Uterus (tissue), 3 donors: ENCODE measurements at regions not wholly inside any gene's neighbourhood (a gene's known extent, or its start where the extent isn't known, plus 50 kb on each side); places are given as distances from the start of the nearest gene placed in this dataset.

Experiments used
- DNase-seq, 2 donors: peaks; one replicate each; pipeline ENCODE4 v3.0.0-alpha.2; 2019 to 2020
- H3K27ac ChIP-seq, 2 donors: fragments of 200-600 bp; sonication (generic); 1 replicate in 1 of 2; 2 replicates in 1 of 2; pipeline ENCODE4 v1.5.1; 2016 to 2018
- H3K27me3 ChIP-seq, 2 donors: fragments of 200-600 bp; sonication (generic); one replicate each; pipeline ENCODE4 v1.5.1; 2018 to 2019; ENCODE audit warnings: control low read depth in 1 of 2
- H3K36me3 ChIP-seq, 2 donors: fragments of 200-600 bp; sonication (generic); one replicate each; pipeline ENCODE4 v1.5.1; 2019; ENCODE audit warnings: control low read depth in 1 of 2
- H3K4me1 ChIP-seq, 2 donors: fragments of 200-600 bp; sonication (generic); one replicate each; pipeline ENCODE4 v1.5.1; 2018 to 2019; ENCODE audit warnings: control low read depth in 1 of 2
- H3K4me3 ChIP-seq, 2 donors: fragments of 200-600 bp; sonication (generic); 1 replicate in 1 of 2; 2 replicates in 1 of 2; pipeline ENCODE4 v1.5.1; 2018 to 2019; ENCODE audit warnings: mild to moderate bottlenecking in 1 of 2
- H3K9me3 ChIP-seq, 2 donors: fragments of 200-600 bp; sonication (generic); one replicate each; pipeline ENCODE4 v1.5.1; 2019; ENCODE audit warnings: control low read depth in 1 of 2
- CTCF ChIP-seq, 4 experiments: fragments of 200-600 bp in 2 of 4; fragments of 450-650 bp in 2 of 4; sonication (generic) in 2 of 4; IDR thresholded peaks; one replicate each; pipeline ENCODE4 v1.5.1; 2016 to 2019; ENCODE audit warnings: antibody characterized with exemption in 4 of 4, mild to moderate bottlenecking in 2 of 4, moderate library complexity in 1 of 4
- POLR2A ChIP-seq, 2 donors: fragments of 450-650 bp; IDR thresholded peaks; one replicate each; pipeline ENCODE4 v1.6.1; 2016; ENCODE audit warnings: antibody characterized with exemption in 2 of 2, mild to moderate bottlenecking in 1 of 2, moderate library complexity in 1 of 2
- intact Hi-C: fragments of 100-400 bp; cut with DNase I; formaldehyde crosslinking; loops from one replicate; pipeline ENCODE4 v1.15.1; 2023; ENCODE audit warnings: low total_unique reads
- donor health status: DM: yes; HTN: yes; CAD: no.

- DNase-seq = no peak
- no peaks in the 10 kb centered on the region for H3K4me1 ChIP-seq
- TF ChIP-seq POLR2A (IDR thresholded peaks at IDR 0.05) = no peak
- TF ChIP-seq CTCF (IDR thresholded peaks at IDR 0.05) = no peak
- H3K27me3 ChIP-seq = no peaks in the 10 kb centered on the region
- H3K27ac ChIP-seq = no peak overlapping the region
- no peaks in the 10 kb centered on the region for H3K36me3 ChIP-seq
- H3K4me3 ChIP-seq = no peak overlapping the region
- intact Hi-C loops = no loop called here
- H3K9me3 ChIP-seq = no peaks in the 10 kb centered on the region
These were observed 551.0 kb downstream of the SNAPC1 start for GRCh38 chr14:62313212-62313611.

GRCh38 chr14:62314221-62314620 is 552.0 kb downstream of the SNAPC1 start:
- H3K9me3 ChIP-seq = no peaks in the 10 kb centered on the region
- H3K4me1 ChIP-seq = no peaks in the 10 kb centered on the region
- no peaks in the 10 kb centered on the region for H3K27me3 ChIP-seq
- no peaks in the 10 kb centered on the region for H3K36me3 ChIP-seq
- H3K27ac ChIP-seq = no peak overlapping the region
- DNase-seq = no peak
- intact Hi-C loops = no loop called here
- no peak for TF ChIP-seq CTCF (IDR thresholded peaks at IDR 0.05)
- TF ChIP-seq POLR2A (IDR thresholded peaks at IDR 0.05) = no peak
- H3K4me3 ChIP-seq = no peak overlapping the region

DNA sequence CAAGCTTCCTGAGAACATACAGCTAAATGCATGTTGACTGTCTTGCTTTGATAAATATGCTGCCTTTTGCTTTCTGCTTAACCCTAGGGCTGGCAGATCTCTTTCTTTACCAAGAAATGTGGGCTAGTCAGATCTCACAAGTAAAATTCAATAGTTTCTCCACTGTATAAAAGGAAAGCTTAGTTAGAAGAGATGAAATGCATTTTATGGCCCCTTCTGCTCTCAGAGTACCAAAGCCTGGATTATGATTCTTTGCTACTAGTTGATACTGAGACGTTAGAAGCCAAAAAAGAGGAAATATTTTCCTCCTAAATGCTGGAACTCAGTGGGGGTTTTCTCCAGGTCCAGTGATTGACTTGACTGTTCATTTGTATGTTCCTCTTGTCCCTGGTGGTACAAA is 552.7 kb downstream of the SNAPC1 start:
- DNase-seq = no peak
- TF ChIP-seq POLR2A (IDR thresholded peaks at IDR 0.05) (no peak), CTCF (IDR thresholded peaks at IDR 0.05) (no peak)
- intact Hi-C loops = no loop called here

GRCh38 chr14:62315631-62316030 is 553.4 kb downstream of the SNAPC1 start:
- Histone ChIP-seq H3K4me3 (no peak overlapping the region), H3K27ac (no peak overlapping the region), H3K27me3 (no peaks in the 10 kb centered on the region), H3K36me3 (no peaks in the 10 kb centered on the region), H3K9me3 (no peaks in the 10 kb centered on the region), H3K4me1 (no peaks in the 10 kb centered on the region)
- TF ChIP-seq CTCF (IDR thresholded peaks at IDR 0.05) (no peak), POLR2A (IDR thresholded peaks at IDR 0.05) (no peak)
- DNase-seq = no peak
- intact Hi-C loops = no loop called here

More for the DNA sequence above, 552.7 kb downstream of the SNAPC1 start:
- Histone ChIP-seq H3K4me3 (no peak overlapping the region), H3K9me3 (no peaks in the 10 kb centered on the region), H3K27ac (no peak overlapping the region), H3K27me3 (no peaks in the 10 kb centered on the region), H3K4me1 (no peaks in the 10 kb centered on the region), H3K36me3 (no peaks in the 10 kb centered on the region)

DNA sequence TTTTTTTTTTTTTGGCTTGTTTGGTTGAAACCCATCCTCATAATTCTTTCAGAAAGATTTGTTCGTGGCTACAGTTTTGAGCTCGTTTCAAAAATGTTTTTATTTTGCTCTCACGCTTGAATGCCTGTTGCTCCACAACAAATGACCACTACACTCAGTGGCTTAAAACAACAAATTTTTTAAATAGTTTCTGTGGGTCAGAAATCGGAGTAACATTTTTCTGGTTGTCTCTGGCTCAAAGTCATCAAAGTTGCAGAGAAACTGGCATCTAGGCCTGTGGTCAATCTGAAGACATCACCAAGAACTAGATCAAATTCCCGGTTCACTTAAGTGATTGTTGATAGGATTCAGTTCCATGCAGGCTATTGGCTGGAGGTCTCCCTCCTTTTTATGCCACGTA is 560.0 kb downstream of the SNAPC1 start:
- intact Hi-C loops = no loop called here

More for the DNA sequence above, 560.0 kb downstream of the SNAPC1 start:
- Histone ChIP-seq H3K4me1 (no peaks in the 10 kb centered on the region), H3K27ac (no peak overlapping the region), H3K4me3 (no peak overlapping the region), H3K9me3 (no peaks in the 10 kb centered on the region), H3K27me3 (no peaks in the 10 kb centered on the region), H3K36me3 (no peaks in the 10 kb centered on the region)
- TF ChIP-seq POLR2A (IDR thresholded peaks at IDR 0.05) (no peak), CTCF (IDR thresholded peaks at IDR 0.05) (no peak)
- no peak for DNase-seq
